Suprapubic skin (tissue), 3 donors: ENCODE measurements at regions not wholly inside any gene's neighbourhood (a gene's known extent, or its start where the extent isn't known, plus 50 kb on each side); places are given as distances from the start of the nearest gene placed in this dataset.

Source experiments
- CTCF ChIP-seq, 2 donors: fragments of 200-600 bp in 1 of 2; fragments of 450-650 bp in 1 of 2; sonication (generic) in 1 of 2; IDR thresholded peaks; one replicate each; pipeline ENCODE4 v1.5.1; 2016 to 2019; ENCODE audit warnings: antibody characterized with exemption in 2 of 2, mild to moderate bottlenecking in 1 of 2, moderate library complexity in 1 of 2
- POLR2A ChIP-seq, 2 donors: fragments of 450-650 bp; IDR thresholded peaks; one replicate each; pipeline ENCODE4 v1.6.1; 2017; ENCODE audit warnings: antibody characterized with exemption in 2 of 2, mild to moderate bottlenecking in 2 of 2, moderate library complexity in 2 of 2

- TF ChIP-seq CTCF (IDR thresholded peaks at IDR 0.05) (no peak), POLR2A (IDR thresholded peaks at IDR 0.05) (no peak)
Observed at GRCh38 chr2:67532387-67532786, 135.3 kb downstream of the ETAA1 start.
